HG02798 (cell line): ENCODE measurements at regions not wholly inside any gene's neighbourhood (a gene's known extent, or its start where the extent isn't known, plus 50 kb on each side); places are given as distances from the start of the nearest gene placed in this dataset.

Source experiments
- ATAC-seq: cut with Tn5 transposase; IDR thresholded peaks from one replicate; pipeline ENCODE4 v1.9.1; 2021; ENCODE audit warnings: mild to moderate bottlenecking; ENCODE audit not compliant: unreplicated experiment, poor library complexity

GRCh38 chr4:173862754-173863153 is 332.7 kb upstream of the HAND2 start:
- ATAC-seq: no peak

- no peak for ATAC-seq
These were observed 330.1 kb upstream of the HAND2 start for GRCh38 chr4:173860094-173860493.

- no peak for ATAC-seq
These were observed 329.2 kb upstream of the HAND2 start for GRCh38 chr4:173859091-173859713.

GRCh38 chr4:173858471-173858870 is 328.4 kb upstream of the HAND2 start:
- no peak for ATAC-seq

- no peak for ATAC-seq
These were observed 327.8 kb upstream of the HAND2 start for GRCh38 chr4:173857828-173858227.

- ATAC-seq: no peak
These were observed 325.0 kb upstream of the HAND2 start for GRCh38 chr4:173855015-173855414.

GRCh38 chr4:173852775-173853174 is 322.7 kb upstream of the HAND2 start:
- ATAC-seq: no peak

- ATAC-seq: no peak
These were observed 315.6 kb upstream of the HAND2 start for GRCh38 chr4:173845580-173845979.

GRCh38 chr4:173839865-173840264 is 309.8 kb upstream of the HAND2 start:
- no peak for ATAC-seq

GRCh38 chr4:173837517-173837916 is 307.5 kb upstream of the HAND2 start:
- no peak for ATAC-seq

- no peak for ATAC-seq
These were observed 305.9 kb upstream of the HAND2 start for GRCh38 chr4:173835903-173836302.

GRCh38 chr4:173834151-173834550 is 304.1 kb upstream of the HAND2 start:
- no peak for ATAC-seq

GRCh38 chr4:173829565-173829964 is 299.5 kb upstream of the HAND2 start:
- no peak for ATAC-seq

- ATAC-seq: no peak
These were observed 297.7 kb upstream of the HAND2 start for GRCh38 chr4:173827707-173828106.

- no peak for ATAC-seq
These were observed 291.8 kb upstream of the HAND2 start for GRCh38 chr4:173821876-173822275.

GRCh38 chr4:173821036-173821435 is 291.0 kb upstream of the HAND2 start:
- ATAC-seq: no peak

- no peak for ATAC-seq
These were observed 277.3 kb upstream of the HAND2 start for GRCh38 chr4:173807347-173807746.

GRCh38 chr4:173805884-173806283 is 275.9 kb upstream of the HAND2 start:
- ATAC-seq: no peak

GRCh38 chr4:173802662-173803022 is 272.6 kb upstream of the HAND2 start:
- no peak for ATAC-seq

GRCh38 chr4:173801876-173802661 is 272.0 kb upstream of the HAND2 start:
- ATAC-seq: no peak

GRCh38 chr4:173801361-173801760 is 271.3 kb upstream of the HAND2 start:
- no peak for ATAC-seq

GRCh38 chr4:173797296-173797695 is 267.3 kb upstream of the HAND2 start:
- no peak for ATAC-seq
